ENCODE measurements at regions not wholly inside any gene's neighbourhood (a gene's known extent, or its start where the extent isn't known, plus 50 kb on each side); places are given as distances from the start of the nearest gene placed in this dataset.
"Not testable (repeated sequence)": the region's sequence is repeated elsewhere in the genome, so short reads cannot be mapped to it uniquely, and the experiment has no call there.

DNA sequence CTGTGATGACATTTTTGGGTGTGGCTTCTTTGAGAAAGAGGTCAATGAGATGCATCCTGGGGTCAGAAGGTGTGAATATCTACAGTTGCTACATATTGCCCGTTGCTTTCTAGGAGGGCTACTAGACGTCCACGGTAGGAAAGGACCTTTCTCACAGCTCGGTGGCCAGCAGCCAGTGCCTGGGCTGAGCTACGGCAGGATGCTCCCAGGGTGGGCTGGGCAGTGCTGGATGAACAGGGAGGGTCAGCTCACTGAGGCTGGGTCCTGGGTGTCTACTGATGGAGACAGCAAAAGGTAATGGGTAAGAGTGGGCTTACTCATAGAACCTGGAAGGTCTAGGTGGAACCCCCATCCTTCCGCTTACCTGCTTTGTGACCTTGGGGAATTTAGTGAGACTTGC lies 188.3 kb upstream of the WSCD1 start:
- DNase-seq: no peak
- H3K9me3 ChIP-seq: no peaks in the 10 kb centered on the region
- no peaks in the 10 kb centered on the region for H3K27me3 ChIP-seq
- no peaks in the 10 kb centered on the region for H3K36me3 ChIP-seq
- no peak overlapping the region for H3K4me3 ChIP-seq

DNA sequence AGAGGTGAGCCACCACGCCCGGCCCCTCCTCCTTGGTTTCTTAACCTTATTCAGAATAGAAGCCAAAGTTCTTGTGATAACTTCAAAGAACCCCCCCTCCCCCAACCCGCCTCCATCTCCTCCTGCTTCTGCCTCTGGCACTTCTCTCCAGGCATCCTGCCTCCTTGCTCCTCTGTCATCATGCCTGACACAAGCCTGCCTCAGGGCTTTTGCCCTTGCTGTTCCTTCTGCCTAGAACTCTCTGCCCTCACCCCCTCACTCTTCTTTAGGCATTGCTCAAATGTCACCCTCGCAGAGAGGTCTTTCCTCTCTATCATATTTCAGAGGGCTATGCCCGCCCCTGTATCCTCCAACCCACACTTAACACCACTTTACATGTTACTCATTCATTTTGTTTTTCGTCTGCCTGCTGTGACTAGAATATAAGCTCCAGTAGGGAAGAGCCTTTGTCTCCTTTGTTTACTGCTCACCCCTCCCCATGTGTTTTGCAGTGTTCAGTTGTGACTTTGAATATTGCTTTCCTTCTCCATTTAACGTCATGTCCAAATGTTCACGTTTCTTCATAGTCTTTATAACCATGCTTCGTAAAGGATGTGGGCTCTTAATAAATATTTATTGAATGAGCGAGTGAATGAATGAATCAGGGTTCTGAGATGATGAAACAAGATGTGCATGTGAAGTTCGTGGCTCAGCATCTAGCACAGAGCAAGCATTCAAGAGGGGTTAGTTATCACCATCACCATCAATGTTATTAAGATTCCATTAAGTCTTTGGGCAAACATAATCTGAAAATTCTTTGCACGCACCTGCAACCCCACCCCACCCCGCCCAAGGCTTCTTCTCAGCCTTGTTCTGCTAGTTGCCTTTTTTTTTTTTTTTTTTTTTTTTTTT lies 186.2 kb upstream of the WSCD1 start:
- DNase-seq: no peak
- Histone ChIP-seq H3K27me3 (no peaks in the 10 kb centered on the region), H3K36me3 (no peaks in the 10 kb centered on the region), H3K4me3 (no peak overlapping the region), H3K9me3 (no peaks in the 10 kb centered on the region)

DNA sequence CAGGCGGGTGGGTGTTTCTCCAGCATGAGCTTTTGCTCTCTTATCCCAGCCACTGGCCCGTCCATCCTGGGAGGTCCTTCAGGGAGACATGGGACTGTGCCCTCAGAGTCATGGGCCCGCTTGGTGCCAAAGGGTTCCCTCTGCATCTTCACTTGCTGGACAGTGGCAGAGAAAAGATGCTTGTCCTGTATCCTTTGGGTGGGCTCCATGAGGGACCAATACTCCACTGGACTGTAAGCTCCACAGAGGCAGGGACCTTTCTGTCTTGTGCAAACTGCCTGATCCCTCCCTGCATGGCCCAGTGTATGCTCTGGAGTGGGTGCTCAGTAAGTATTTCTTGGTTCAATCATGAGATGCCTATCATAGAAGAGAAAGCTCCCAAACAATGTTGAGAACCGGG lies 184.8 kb upstream of the WSCD1 start:
- no peaks in the 10 kb centered on the region for H3K9me3 ChIP-seq
- no peaks in the 10 kb centered on the region for H3K36me3 ChIP-seq
- DNase-seq: no peak
- H3K4me3 ChIP-seq: no peak overlapping the region
- H3K27me3 ChIP-seq: no peaks in the 10 kb centered on the region

DNA sequence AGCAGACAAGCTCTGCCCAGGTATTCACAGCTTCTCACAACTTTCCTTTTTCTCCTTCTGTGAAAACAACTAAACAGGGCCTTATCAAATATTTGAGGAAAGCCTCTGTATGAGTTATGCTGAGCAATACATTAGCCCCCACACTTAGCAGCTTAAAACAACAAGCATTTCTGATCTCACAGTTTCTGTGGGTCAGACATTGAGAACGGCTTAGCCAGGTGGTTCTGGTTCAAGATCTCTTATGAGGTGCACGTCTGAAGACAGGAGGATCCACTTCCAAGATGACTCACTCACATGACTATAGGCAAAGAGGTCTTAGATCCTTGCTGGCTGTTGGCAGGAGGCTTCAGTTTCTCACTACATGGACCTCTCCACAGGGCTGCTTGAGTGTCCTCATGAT lies 181.4 kb upstream of the WSCD1 start:
- no peaks in the 10 kb centered on the region for H3K27me3 ChIP-seq
- peak; percentile 30 for DNase-seq
- H3K9me3 ChIP-seq: no peaks in the 10 kb centered on the region
- no peak overlapping the region for H3K4me3 ChIP-seq
- no peaks in the 10 kb centered on the region for H3K36me3 ChIP-seq

DNA sequence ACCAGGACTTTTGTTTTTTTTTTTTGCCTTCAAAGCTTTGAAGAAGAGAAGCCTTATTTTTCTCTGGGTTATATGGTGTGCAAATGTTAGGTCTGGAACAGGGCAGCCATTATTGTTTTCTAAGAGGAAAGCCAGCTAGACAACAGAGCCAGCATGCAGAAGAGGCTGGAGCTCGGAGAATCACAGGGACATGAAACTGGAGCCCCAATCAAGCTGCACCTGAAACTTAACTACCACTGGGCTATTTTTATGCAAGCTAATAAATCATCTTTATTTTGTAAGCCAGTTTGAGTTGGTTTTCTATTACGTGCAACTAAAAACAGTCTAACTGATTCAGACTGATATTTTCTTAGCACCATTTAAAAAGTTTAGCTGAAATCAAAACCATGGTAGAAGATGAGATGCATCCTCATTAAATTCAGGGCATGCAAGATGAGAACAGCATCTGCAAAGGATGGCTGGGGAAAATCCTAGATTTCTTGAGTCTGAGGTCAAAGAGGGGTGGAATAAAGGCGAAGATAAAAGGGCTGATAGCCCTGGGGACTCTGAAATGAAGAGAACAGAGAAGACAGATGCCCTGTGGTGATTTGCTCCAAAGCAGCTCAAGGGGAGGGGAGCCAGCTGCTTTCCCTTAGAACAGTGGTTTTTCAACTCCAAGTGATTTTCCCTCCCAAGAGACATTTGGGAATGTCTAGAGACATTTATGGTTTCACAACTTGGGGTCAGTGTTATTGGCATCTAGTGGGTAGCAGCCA lies 177.1 kb upstream of the WSCD1 start:
- DNase-seq: no peak
- Histone ChIP-seq H3K27me3 (no peaks in the 10 kb centered on the region), H3K4me3 (no peak overlapping the region), H3K36me3 (no peaks in the 10 kb centered on the region), H3K9me3 (no peaks in the 10 kb centered on the region)

DNA sequence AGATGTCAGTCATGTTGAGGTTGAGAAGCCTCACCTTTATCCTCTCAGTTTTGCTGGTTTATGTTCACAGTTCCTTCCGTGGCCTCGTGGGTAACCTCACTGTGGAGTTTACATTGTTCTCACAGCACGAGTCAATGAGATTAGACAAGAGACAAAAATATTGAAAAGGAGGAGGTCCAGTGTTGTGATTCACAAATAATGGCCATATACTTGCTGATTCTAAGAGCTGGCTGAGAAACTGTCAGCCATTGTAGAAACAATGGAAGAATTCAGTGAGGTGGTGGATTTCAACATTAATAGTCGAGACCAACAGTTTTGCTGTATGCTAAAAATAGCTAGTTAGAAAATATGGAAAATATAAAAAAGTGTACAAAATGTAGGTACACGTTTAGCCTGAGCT lies 176.4 kb upstream of the WSCD1 start:
- H3K4me3 ChIP-seq: no peak overlapping the region
- H3K9me3 ChIP-seq: no peaks in the 10 kb centered on the region
- no peaks in the 10 kb centered on the region for H3K27me3 ChIP-seq
- H3K36me3 ChIP-seq: no peaks in the 10 kb centered on the region
- DNase-seq: no peak

DNA sequence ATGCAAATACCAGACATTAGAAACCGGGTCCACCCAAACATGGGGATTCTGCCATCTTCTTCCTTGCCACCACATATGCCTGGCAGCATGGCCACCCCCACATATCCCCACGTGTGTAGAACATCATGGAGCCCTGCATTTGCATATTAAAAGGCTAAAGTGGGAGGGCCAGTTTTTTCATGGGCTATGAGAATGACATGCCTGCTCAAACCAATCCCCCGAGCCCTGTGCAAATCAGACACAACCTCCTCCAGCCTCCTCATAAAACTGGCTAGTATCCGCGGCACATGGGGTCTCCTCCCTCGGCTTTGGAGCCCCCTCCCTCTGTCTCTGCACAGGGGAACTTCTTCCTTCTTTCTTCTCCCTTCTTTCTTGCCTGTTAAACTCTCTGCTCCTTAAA lies 174.9 kb upstream of the WSCD1 start:
- Histone ChIP-seq H3K9me3 (no peaks in the 10 kb centered on the region), H3K36me3 (no peaks in the 10 kb centered on the region), H3K4me3 (no peak overlapping the region), H3K27me3 (no peaks in the 10 kb centered on the region)
- DNase-seq: no peak

DNA sequence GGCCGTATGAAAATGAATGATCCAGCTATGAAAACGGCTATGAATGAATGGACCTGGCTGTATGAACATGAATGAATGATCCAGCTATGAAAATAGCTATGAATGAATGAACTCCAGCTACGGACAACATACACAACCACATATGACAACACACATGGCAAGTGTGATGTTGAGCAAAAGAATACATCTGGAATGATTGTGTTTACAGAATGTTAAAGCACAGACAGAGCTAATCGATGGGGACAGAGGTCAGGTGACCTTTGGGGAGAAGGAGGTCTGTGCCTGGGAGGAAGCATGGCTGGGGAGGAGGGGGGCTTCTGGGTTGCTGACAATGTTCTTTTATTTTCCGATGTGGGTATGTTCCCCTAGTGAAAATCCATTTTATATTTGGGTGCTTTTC lies 174.0 kb upstream of the WSCD1 start:
- H3K27me3 ChIP-seq: no peaks in the 10 kb centered on the region
- H3K4me3 ChIP-seq: no peak overlapping the region
- DNase-seq: no peak
- no peaks in the 10 kb centered on the region for H3K36me3 ChIP-seq
- no peaks in the 10 kb centered on the region for H3K9me3 ChIP-seq

DNA sequence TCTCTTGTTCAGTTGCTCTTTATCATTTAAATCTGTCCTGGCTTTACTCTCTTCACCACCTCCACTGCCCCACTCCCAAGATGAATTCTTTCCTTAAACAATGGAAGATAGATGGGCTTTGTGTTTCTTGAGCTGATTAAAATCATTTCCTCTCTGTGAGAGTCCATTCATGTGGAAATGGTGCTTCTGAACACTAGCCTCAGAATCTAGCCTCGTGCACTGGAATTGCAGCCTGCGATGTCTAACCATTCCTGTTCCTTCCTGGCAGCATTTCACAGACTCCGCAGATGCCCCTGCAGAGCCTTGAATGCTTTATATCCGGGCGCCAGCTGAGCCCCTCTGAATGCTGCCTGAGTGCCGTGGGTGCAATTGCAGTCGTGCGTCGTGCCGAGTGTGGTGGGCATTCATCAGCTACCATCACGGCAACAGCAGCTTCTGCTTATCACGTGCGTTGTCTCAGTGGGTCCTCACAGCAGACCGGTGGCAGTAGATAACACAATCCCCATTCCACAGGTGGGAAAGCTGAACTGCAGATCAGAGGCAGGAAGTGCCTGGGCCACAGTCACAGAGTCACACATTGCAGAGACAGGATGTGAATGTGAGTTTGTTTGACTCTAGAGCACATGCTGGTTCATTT lies 172.8 kb upstream of the WSCD1 start:
- no peak for DNase-seq
- Histone ChIP-seq H3K36me3 (no peaks in the 10 kb centered on the region), H3K4me3 (no peak overlapping the region), H3K27me3 (no peaks in the 10 kb centered on the region), H3K9me3 (no peaks in the 10 kb centered on the region)

DNA sequence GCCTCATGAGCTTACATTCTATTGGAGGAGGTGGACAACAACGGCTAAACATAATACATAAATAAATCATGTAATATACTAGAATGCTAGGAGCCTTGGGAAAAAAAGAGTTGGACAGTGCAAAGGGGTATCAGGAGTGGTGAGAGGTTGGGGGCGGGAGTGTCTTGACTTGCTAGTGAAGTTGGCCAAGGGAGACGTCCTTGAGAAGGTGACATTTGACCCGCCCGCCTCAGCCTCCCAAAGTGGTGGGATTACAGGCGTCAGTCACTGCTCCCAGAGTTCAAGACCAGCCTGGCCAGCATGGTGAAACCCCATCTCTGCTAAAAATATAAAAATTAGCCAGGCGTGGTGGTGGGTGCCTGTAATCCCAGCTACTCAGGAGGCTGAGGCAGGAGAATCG lies 172.2 kb upstream of the WSCD1 start:
- DNase-seq, H3K9me3 ChIP-seq, H3K4me3 ChIP-seq, H3K36me3 ChIP-seq, H3K27me3 ChIP-seq: not testable (repeated sequence)

DNA sequence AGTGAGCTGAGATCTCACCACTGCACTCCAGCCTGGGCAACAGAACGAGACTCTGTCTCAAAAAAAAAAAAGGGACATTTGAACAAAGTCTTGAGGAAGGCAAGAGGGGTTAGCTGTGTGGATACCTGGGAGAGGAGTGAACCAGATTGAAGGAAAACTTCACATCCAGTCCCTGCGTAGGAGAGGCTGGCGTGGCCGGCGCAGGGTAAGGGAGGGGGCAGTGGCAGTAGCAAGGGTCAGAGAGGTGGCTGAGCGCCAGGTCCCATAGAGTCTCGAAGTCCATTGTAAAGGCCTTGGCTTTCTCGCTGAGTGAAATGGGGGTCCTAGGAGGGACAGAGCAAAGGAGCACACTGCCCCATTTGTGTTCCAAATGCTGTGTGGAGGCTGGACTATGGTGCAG lies 171.8 kb upstream of the WSCD1 start:
- Histone ChIP-seq H3K36me3 (no peaks in the 10 kb centered on the region), H3K27me3 (no peaks in the 10 kb centered on the region), H3K4me3 (no peak overlapping the region), H3K9me3 (no peaks in the 10 kb centered on the region)
- no peak for DNase-seq

DNA sequence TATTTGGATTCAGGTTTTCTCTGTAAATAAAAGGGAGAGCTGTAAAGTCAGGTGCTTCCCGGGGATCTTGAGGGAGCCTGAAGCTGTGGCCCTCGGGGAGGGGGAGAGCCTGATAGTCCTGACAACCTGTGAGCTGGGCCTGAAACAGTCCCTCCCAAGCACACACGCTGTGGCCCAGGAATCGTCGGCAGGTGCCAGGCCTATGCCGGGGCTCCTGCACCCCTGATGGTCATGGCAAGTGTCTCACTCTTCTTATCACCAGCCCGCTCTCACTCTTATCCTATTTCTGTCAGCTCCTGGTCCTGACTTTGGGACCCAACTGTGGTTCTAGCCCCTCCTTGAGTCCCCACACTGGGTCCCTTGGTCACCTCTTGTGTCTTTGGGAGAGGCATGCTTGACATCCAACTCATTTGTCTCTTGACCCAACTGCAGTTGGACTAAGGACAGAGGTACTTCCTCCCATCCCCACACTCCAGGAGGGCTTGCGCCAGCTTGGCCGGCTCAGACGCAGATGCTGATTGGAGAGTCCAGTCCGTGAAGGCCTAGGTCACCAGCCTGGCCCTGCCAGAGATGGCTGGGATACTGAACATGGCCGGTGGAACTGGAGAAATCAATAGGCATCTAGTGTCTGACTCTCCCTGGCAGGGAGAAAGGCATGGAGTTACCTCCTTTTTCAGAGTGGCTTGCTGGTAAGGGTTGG lies 170.5 kb upstream of the WSCD1 start:
- Histone ChIP-seq H3K4me3 (no peak overlapping the region), H3K9me3 (no peaks in the 10 kb centered on the region), H3K36me3 (no peaks in the 10 kb centered on the region), H3K27me3 (no peaks in the 10 kb centered on the region)
- DNase-seq: no peak

DNA sequence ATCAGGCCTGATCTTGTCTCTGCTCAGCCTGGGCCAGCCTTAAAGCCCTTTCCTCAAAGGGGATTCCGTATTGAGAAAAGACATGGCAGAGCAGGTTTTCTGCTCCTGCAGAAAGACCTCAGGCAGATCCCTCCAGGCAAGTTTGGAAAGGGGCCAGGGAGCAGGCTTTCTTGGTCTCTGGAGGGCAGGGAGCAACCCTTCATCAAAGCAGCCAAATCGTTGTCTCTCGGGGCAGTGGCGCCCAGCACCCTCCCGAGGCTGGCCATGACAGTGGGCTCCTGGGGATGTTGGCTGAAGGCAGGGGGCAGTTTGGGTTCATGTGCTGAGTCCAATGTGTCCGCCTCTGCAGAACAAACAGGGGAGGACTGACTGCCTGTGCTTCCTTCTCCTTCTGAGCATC lies 168.4 kb upstream of the WSCD1 start:
- no peak for DNase-seq
- no peaks in the 10 kb centered on the region for H3K27me3 ChIP-seq
- H3K36me3 ChIP-seq: no peaks in the 10 kb centered on the region
- H3K4me3 ChIP-seq: no peak overlapping the region
- no peaks in the 10 kb centered on the region for H3K9me3 ChIP-seq

DNA sequence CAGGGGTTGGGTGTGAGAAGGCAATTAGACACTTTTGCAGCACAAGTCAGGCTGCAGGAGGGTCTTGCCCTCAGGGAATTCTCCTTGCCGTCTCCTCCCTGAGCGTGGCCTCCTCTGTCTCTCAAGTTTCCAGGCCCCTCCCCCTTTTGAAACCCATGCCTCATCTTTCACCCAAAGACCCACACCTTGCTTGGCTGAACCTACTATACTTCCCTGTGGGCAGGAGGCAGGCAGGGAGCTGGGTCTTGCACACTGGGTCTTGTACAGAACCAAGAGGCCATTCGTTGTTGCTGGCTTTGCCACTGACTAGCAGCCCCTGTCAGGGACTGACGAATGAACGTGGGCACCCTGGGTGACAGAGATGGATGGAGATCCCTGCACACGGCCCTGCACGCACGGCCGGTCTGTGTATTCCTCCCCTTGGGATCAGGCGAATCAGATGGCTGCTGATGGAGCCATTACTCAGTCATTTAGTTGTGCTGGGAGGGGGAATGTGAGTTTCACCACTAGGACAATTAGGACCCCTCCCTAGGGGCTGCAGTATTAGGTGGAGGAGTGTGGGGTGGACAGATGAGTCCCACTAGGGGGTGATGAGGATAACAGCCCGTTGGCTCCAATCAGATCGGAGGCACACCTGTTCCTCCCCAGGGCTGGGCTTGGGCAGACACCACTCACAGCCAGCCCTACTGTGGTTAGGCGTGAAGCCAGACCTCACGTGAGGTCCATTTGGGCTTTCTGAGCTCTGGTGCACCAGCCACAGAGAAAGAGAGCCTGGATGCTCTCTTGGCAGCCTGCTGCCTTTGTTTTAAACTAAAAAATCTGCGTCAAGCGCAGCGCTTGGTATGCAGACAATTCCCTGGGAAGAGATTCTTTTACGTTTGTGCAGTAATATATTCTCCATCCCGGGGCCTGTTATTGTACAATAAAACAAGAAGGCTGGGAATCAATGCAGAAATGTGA lies 167.7 kb upstream of the WSCD1 start:
- H3K27me3 ChIP-seq: no peaks in the 10 kb centered on the region
- H3K4me3 ChIP-seq: no peak overlapping the region
- H3K9me3 ChIP-seq: no peaks in the 10 kb centered on the region
- no peak for DNase-seq
- no peaks in the 10 kb centered on the region for H3K36me3 ChIP-seq

DNA sequence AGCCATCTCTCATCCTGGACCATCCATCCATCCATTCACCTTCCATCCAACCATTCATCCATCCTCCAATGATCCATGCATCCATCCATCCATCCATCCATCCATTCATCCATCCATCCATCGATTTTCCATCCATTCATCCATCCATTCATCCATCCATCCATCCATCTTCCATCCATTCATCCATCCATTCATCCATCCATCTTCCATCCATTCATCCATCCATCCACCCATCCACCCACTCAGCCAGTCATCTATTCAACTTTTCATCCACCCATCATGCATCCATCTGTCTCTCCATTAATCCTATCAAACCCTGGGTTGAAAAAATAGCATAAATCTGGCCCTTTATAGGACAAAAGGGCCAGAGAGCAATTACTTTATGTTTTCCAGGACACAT lies 158.3 kb upstream of the WSCD1 start:
- Histone ChIP-seq H3K36me3 (no peaks in the 10 kb centered on the region), H3K4me3 (no peak overlapping the region), H3K9me3 (no peaks in the 10 kb centered on the region), H3K27me3 (no peaks in the 10 kb centered on the region)
- DNase-seq: no peak

DNA sequence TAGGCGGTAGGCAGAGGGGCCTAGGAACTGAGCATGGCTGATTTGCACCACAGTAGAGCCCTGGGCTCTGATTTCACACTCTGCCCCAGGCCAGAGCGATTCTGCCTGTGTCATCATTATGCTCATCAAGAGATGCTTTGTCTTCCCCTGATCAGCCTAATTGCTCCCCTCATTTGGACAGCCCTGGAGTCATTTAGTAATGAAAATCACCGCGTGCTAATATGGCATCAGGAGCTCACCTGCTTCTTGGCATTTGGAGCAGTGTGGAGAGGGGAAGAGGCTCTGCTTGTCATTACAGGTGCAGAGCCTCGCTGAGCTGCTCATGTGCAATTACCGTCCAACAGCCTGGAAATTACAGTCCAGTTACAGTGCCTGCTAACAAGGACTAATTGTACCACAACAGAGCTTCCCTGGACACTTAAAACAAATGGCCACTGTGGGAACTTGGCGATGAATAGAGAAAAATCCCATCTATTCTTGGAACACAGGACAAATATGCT lies 157.1 kb upstream of the WSCD1 start:
- Histone ChIP-seq H3K9me3 (no peaks in the 10 kb centered on the region), H3K27me3 (no peaks in the 10 kb centered on the region), H3K4me3 (no peak overlapping the region), H3K36me3 (no peaks in the 10 kb centered on the region)
- no peak for DNase-seq

All from MG63 (cell line).